Lower leg skin (tissue), 3 donors: ENCODE measurements at regions not wholly inside any gene's neighbourhood (a gene's known extent, or its start where the extent isn't known, plus 50 kb on each side); places are given as distances from the start of the nearest gene placed in this dataset.

Experiments
- POLR2A ChIP-seq, 2 donors: fragments of 450-650 bp; IDR thresholded peaks; one replicate each; pipeline ENCODE4 v1.6.1; 2016 to 2017; ENCODE audit warnings: antibody characterized with exemption in 2 of 2, mild to moderate bottlenecking in 1 of 2, moderate library complexity in 1 of 2
- TF ChIP-seq, protein P1 (sequence below), 3 donors: fragments of 450-650 bp; IDR thresholded peaks; one replicate each; pipeline ENCODE4 v1.5.1; 2016; ENCODE audit warnings: antibody characterized with exemption in 3 of 3, mild to moderate bottlenecking in 3 of 3, moderate library complexity in 2 of 3

DNA sequence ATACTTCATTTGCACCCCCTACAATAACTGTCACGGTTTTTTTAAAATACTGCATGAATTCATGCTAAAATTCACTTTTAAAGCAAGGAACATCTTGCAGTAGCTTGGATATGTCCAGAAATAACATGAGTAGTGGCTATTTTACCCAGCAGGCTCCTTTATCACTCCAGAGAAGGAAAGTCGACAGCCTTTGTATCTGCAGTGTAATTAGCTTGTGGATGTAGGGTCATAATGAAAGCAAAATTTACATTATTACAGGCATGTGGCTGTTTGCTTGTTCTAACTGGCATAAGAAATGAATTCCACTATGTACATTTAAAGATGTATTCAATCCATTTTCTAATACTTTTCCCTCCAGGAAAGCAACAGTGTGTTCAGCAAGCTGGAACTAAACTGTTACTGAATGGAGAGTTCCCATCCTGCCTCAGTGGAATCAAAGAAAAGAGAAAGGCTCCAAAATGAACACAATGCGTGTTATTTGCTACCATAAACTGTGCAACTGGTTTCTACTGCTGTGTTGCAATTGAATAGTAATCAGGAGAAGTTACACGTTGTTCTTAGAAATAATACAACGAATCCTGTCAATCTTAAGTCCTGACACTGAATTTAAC, 321.2 kb upstream of the VRK2 start:
- TF ChIP-seq, protein P1, sequence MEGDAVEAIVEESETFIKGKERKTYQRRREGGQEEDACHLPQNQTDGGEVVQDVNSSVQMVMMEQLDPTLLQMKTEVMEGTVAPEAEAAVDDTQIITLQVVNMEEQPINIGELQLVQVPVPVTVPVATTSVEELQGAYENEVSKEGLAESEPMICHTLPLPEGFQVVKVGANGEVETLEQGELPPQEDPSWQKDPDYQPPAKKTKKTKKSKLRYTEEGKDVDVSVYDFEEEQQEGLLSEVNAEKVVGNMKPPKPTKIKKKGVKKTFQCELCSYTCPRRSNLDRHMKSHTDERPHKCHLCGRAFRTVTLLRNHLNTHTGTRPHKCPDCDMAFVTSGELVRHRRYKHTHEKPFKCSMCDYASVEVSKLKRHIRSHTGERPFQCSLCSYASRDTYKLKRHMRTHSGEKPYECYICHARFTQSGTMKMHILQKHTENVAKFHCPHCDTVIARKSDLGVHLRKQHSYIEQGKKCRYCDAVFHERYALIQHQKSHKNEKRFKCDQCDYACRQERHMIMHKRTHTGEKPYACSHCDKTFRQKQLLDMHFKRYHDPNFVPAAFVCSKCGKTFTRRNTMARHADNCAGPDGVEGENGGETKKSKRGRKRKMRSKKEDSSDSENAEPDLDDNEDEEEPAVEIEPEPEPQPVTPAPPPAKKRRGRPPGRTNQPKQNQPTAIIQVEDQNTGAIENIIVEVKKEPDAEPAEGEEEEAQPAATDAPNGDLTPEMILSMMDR (IDR thresholded peaks at IDR 0.05) = no peak
- no peak for TF ChIP-seq POLR2A (IDR thresholded peaks at IDR 0.05)
